ENCODE measurements at regions not wholly inside any gene's neighbourhood (a gene's known extent, or its start where the extent isn't known, plus 50 kb on each side); places are given as distances from the start of the nearest gene placed in this dataset.

DNA sequence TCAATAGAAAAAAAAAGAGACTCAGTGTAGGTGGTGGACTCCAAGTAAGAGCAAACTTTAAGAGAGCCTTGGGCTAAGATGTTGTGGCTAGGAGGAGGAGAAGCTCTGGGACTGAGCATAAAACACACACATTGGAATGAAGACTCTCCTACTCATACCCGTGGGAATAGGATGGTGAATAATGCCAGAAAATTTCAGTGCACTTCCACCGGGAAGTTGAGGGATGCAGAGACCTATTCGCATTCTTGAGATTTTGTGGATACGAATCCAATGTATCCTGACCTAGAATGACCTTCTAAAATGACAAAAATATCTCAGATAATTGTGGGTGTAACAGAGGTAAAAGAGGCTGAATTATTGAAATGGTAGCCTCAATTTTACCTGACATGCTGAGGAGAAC, 388.7 kb upstream of the SGO1 start:
- no peak overlapping the region for H2BK5ac ChIP-seq (ENCODE audit: low read depth, low read length, poor library complexity)
- H3K4me3 ChIP-seq (ENCODE audit: low read depth, low read length), result no peak overlapping the region
- H3K23ac ChIP-seq (ENCODE audit: low read length), result no peak overlapping the region
- no peaks in the 10 kb centered on the region for H3K36me3 ChIP-seq (ENCODE audit: control insufficient read depth in 1 of 2, insufficient read depth in 2 of 2, low read length in 2 of 2)
- DNase-seq, result peak; percentile 10 to 63
- no peak overlapping the region for H4K8ac ChIP-seq (ENCODE audit: low read depth, low read length)
- H3K9ac ChIP-seq (ENCODE audit: low read length), result no peak overlapping the region
- H3K4ac ChIP-seq (ENCODE audit: low read depth, low read length), result no peak overlapping the region
- H2BK12ac ChIP-seq (ENCODE audit: low read length), result no peak overlapping the region
- H2BK120ac ChIP-seq (ENCODE audit: insufficient read depth, low read length, poor library complexity), result no peak overlapping the region
- H2AFZ ChIP-seq (ENCODE audit: insufficient read depth, low read length, poor library complexity), result no peak overlapping the region
- no peaks in the 10 kb centered on the region for H3K9me3 ChIP-seq (ENCODE audit: insufficient read depth, low read depth, low read length)
- no peaks in the 10 kb centered on the region for H3K27me3 ChIP-seq (ENCODE audit: insufficient read depth, low read length)
- no peaks in the 10 kb centered on the region for H3K79me1 ChIP-seq (ENCODE audit: low read length)
- H3K4me1 ChIP-seq (ENCODE audit: control insufficient read depth in 1 of 2, insufficient read depth in 2 of 2, low read length in 2 of 2), result no peaks in the 10 kb centered on the region
- no peak overlapping the region for H3K14ac ChIP-seq (ENCODE audit: low read length)
- H3K27ac ChIP-seq (ENCODE audit: low read depth, low read length), result no peak overlapping the region
- no peak overlapping the region for H3K18ac ChIP-seq (ENCODE audit: low read length)
- H3K4me2 ChIP-seq (ENCODE audit: low read length), result no peak overlapping the region
- no peak overlapping the region for H2AK5ac ChIP-seq (ENCODE audit: low read length)
- no peak overlapping the region for H4K12ac ChIP-seq (ENCODE audit: low read depth, low read length)
- no peak overlapping the region for H4K91ac ChIP-seq (ENCODE audit: low read depth, low read length)
- no peaks in the 10 kb centered on the region for H3K79me2 ChIP-seq (ENCODE audit: control insufficient read depth, insufficient read depth, low read length, poor library complexity)
- no CpG with 5 or more reads among the region's 4 CpGs for WGBS (ENCODE audit: extremely low coverage, insufficient coverage, insufficient read length)

DNA sequence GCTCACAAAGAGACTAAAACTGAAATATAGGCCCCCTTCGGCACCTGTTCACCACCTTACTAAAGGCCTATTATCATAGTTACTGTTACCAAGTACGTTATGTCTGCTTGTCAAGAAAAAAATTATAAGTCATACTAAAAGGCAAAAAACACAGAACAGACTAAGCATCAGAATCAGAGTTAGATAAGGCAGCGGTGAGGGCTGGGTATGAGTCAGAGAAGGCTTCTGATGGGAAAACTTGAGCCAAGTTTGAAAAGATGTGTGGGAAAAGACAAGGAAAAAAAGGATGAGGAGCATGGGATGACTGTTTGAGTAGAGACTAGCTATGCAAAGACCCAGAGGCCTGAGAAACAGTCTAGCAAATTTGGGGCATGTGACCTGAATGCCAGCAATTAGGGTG, 387.2 kb upstream of the SGO1 start:
- no peaks in the 10 kb centered on the region for H3K79me1 ChIP-seq (ENCODE audit: low read length)
- no peak overlapping the region for H3K4me3 ChIP-seq (ENCODE audit: low read depth, low read length)
- DNase-seq, result no peak
- no peak overlapping the region for H2BK120ac ChIP-seq (ENCODE audit: insufficient read depth, low read length, poor library complexity)
- H4K12ac ChIP-seq (ENCODE audit: low read depth, low read length), result no peak overlapping the region
- no peak overlapping the region for H3K23ac ChIP-seq (ENCODE audit: low read length)
- H2BK5ac ChIP-seq (ENCODE audit: low read depth, low read length, poor library complexity), result no peak overlapping the region
- no peak overlapping the region for H3K9ac ChIP-seq (ENCODE audit: low read length)
- H2AK5ac ChIP-seq (ENCODE audit: low read length), result no peak overlapping the region
- no peak overlapping the region for H2BK12ac ChIP-seq (ENCODE audit: low read length)
- no peak overlapping the region for H4K91ac ChIP-seq (ENCODE audit: low read depth, low read length)
- H3K27ac ChIP-seq (ENCODE audit: low read depth, low read length), result no peak overlapping the region
- H3K18ac ChIP-seq (ENCODE audit: low read length), result no peak overlapping the region
- H3K27me3 ChIP-seq (ENCODE audit: insufficient read depth, low read length), result no peaks in the 10 kb centered on the region
- H3K4me1 ChIP-seq (ENCODE audit: control insufficient read depth in 1 of 2, insufficient read depth in 2 of 2, low read length in 2 of 2), result no peaks in the 10 kb centered on the region
- no CpG with 5 or more reads among the region's 3 CpGs for WGBS (ENCODE audit: extremely low coverage, insufficient coverage, insufficient read length)
- H3K9me3 ChIP-seq (ENCODE audit: insufficient read depth, low read depth, low read length), result no peaks in the 10 kb centered on the region
- H2AFZ ChIP-seq (ENCODE audit: insufficient read depth, low read length, poor library complexity), result no peak overlapping the region
- no peak overlapping the region for H3K14ac ChIP-seq (ENCODE audit: low read length)
- no peaks in the 10 kb centered on the region for H3K36me3 ChIP-seq (ENCODE audit: control insufficient read depth in 1 of 2, insufficient read depth in 2 of 2, low read length in 2 of 2)
- no peak overlapping the region for H3K4ac ChIP-seq (ENCODE audit: low read depth, low read length)
- H4K8ac ChIP-seq (ENCODE audit: low read depth, low read length), result no peak overlapping the region
- no peak overlapping the region for H3K4me2 ChIP-seq (ENCODE audit: low read length)
- H3K79me2 ChIP-seq (ENCODE audit: control insufficient read depth, insufficient read depth, low read length, poor library complexity), result no peaks in the 10 kb centered on the region

DNA sequence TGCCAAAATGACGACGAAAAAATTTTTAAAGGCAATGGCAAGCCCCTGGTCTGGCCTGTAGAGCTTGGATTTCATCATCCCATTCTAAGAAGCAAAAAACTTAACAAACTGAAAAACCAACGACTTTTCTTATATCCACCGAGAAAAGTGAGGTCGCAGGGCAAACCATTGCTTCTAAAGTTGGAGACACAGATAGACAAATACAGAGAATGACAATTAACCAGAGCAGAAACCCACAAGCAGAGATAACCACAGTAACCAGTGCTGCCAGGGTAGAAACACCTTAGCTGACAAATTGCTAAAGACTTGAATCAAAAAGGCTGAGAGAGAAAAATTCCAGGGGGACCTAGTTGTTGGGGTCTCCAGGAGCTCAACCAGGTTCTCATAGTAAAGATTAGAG, 386.5 kb upstream of the SGO1 start:
- Histone ChIP-seq H3K4me2 (ENCODE audit: low read length) (no peak overlapping the region), H3K18ac (ENCODE audit: low read length) (no peak overlapping the region), H3K79me1 (ENCODE audit: low read length) (no peaks in the 10 kb centered on the region), H3K79me2 (ENCODE audit: control insufficient read depth, insufficient read depth, low read length, poor library complexity) (no peaks in the 10 kb centered on the region), H4K91ac (ENCODE audit: low read depth, low read length) (no peak overlapping the region), H3K14ac (ENCODE audit: low read length) (no peak overlapping the region), H2BK5ac (ENCODE audit: low read depth, low read length, poor library complexity) (no peak overlapping the region), H2BK12ac (ENCODE audit: low read length) (no peak overlapping the region), H3K36me3 (ENCODE audit: control insufficient read depth in 1 of 2, insufficient read depth in 2 of 2, low read length in 2 of 2) (no peaks in the 10 kb centered on the region), H4K12ac (ENCODE audit: low read depth, low read length) (no peak overlapping the region), H3K27me3 (ENCODE audit: insufficient read depth, low read length) (no peaks in the 10 kb centered on the region), H2AK5ac (ENCODE audit: low read length) (no peak overlapping the region), H3K9ac (ENCODE audit: low read length) (no peak overlapping the region), H4K8ac (ENCODE audit: low read depth, low read length) (no peak overlapping the region), H3K4ac (ENCODE audit: low read depth, low read length) (no peak overlapping the region), H3K27ac (ENCODE audit: low read depth, low read length) (no peak overlapping the region), H3K23ac (ENCODE audit: low read length) (no peak overlapping the region), H3K9me3 (ENCODE audit: insufficient read depth, low read depth, low read length) (no peaks in the 10 kb centered on the region), H2AFZ (ENCODE audit: insufficient read depth, low read length, poor library complexity) (no peak overlapping the region), H3K4me3 (ENCODE audit: low read depth, low read length) (no peak overlapping the region), H2BK120ac (ENCODE audit: insufficient read depth, low read length, poor library complexity) (no peak overlapping the region), H3K4me1 (ENCODE audit: control insufficient read depth in 1 of 2, insufficient read depth in 2 of 2, low read length in 2 of 2) (no peaks in the 10 kb centered on the region)
- WGBS (ENCODE audit: extremely low coverage, insufficient coverage, insufficient read length), result no CpG with 5 or more reads among the region's 5 CpGs
- no peak for DNase-seq

DNA sequence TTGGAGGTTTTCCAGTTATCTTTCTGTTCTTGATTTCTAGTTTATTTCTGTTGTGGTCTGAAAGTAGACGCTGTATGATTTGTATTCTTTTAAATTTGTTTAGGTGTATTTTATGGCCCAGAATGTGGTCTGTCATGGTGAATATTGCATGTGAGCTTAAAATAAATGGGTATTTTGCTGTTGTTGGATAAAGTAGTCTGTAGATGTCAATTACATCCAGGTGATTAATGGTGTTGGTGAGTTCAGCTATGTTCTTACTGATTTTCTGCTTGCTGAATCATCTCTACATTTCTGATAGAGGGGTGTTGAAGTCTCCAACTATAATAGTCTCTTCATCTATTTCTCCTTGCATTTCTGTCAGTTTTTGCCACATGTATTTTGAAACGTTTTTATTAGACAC, 383.3 kb upstream of the SGO1 start:
- no peak for DNase-seq
- no peak overlapping the region for H4K12ac ChIP-seq (ENCODE audit: low read depth, low read length)

More for the DNA sequence above, 383.3 kb upstream of the SGO1 start:
- H3K23ac ChIP-seq (ENCODE audit: low read length), result no peak overlapping the region
- H3K9ac ChIP-seq (ENCODE audit: low read length), result no peak overlapping the region
- no peak overlapping the region for H4K8ac ChIP-seq (ENCODE audit: low read depth, low read length)
- no peak overlapping the region for H2BK5ac ChIP-seq (ENCODE audit: low read depth, low read length, poor library complexity)
- H3K36me3 ChIP-seq (ENCODE audit: control insufficient read depth in 1 of 2, insufficient read depth in 2 of 2, low read length in 2 of 2), result no peaks in the 10 kb centered on the region
- H3K27me3 ChIP-seq (ENCODE audit: insufficient read depth, low read length), result no peaks in the 10 kb centered on the region
- H2AFZ ChIP-seq (ENCODE audit: insufficient read depth, low read length, poor library complexity), result no peak overlapping the region
- no peak overlapping the region for H3K4ac ChIP-seq (ENCODE audit: low read depth, low read length)
- no peak overlapping the region for H4K91ac ChIP-seq (ENCODE audit: low read depth, low read length)
- no peak overlapping the region for H3K14ac ChIP-seq (ENCODE audit: low read length)
- no peak overlapping the region for H3K27ac ChIP-seq (ENCODE audit: low read depth, low read length)
- no peak overlapping the region for H3K18ac ChIP-seq (ENCODE audit: low read length)
- H3K4me1 ChIP-seq (ENCODE audit: control insufficient read depth in 1 of 2, insufficient read depth in 2 of 2, low read length in 2 of 2), result no peaks in the 10 kb centered on the region
- H3K9me3 ChIP-seq (ENCODE audit: insufficient read depth, low read depth, low read length), result no peaks in the 10 kb centered on the region
- H3K4me2 ChIP-seq (ENCODE audit: low read length), result no peak overlapping the region
- H3K79me1 ChIP-seq (ENCODE audit: low read length), result no peaks in the 10 kb centered on the region
- no peak overlapping the region for H2BK120ac ChIP-seq (ENCODE audit: insufficient read depth, low read length, poor library complexity)
- H3K4me3 ChIP-seq (ENCODE audit: low read depth, low read length), result no peak overlapping the region
- WGBS (ENCODE audit: extremely low coverage, insufficient coverage, insufficient read length), result no CpG with 5 or more reads among the region's 2 CpGs
- H2BK12ac ChIP-seq (ENCODE audit: low read length), result no peak overlapping the region
- no peaks in the 10 kb centered on the region for H3K79me2 ChIP-seq (ENCODE audit: control insufficient read depth, insufficient read depth, low read length, poor library complexity)
- no peak overlapping the region for H2AK5ac ChIP-seq (ENCODE audit: low read length)

All from trophoblast cell (in vitro differentiated cells and primary cell).